HG03432 (cell line): ENCODE measurements at regions not wholly inside any gene's neighbourhood (a gene's known extent, or its start where the extent isn't known, plus 50 kb on each side); places are given as distances from the start of the nearest gene placed in this dataset.

Source experiments
- ATAC-seq: cut with Tn5 transposase; IDR thresholded peaks from one replicate; pipeline ENCODE4 v1.9.1; 2021; ENCODE audit warnings: mild to moderate bottlenecking, moderate library complexity; ENCODE audit not compliant: unreplicated experiment

- ATAC-seq, result no peak
These were observed 599.5 kb upstream of the PTGER4 start for GRCh38 chr5:40080191-40080590.

GRCh38 chr5:40078898-40079575 lies 600.7 kb upstream of the PTGER4 start:
- ATAC-seq, result no peak

GRCh38 chr5:40074826-40075225 lies 604.9 kb upstream of the PTGER4 start:
- ATAC-seq, result no peak

GRCh38 chr5:40073927-40074326 lies 605.8 kb upstream of the PTGER4 start:
- no peak for ATAC-seq

GRCh38 chr5:40071870-40072269 lies 607.8 kb upstream of the PTGER4 start:
- ATAC-seq, result no peak

- no peak for ATAC-seq
These were observed 613.1 kb upstream of the PTGER4 start for GRCh38 chr5:40066616-40067015.

- no peak for ATAC-seq
These were observed 626.9 kb upstream of the PTGER4 start for GRCh38 chr5:40052808-40053207.

GRCh38 chr5:40046792-40047191 lies 622.0 kb upstream of the DAB2 start:
- ATAC-seq, result no peak

GRCh38 chr5:40045429-40045828 lies 620.6 kb upstream of the DAB2 start:
- no peak for ATAC-seq

GRCh38 chr5:40043916-40044315 lies 619.1 kb upstream of the DAB2 start:
- no peak for ATAC-seq

GRCh38 chr5:40041452-40041851 lies 616.7 kb upstream of the DAB2 start:
- no peak for ATAC-seq

GRCh38 chr5:40037713-40038112 lies 612.9 kb upstream of the DAB2 start:
- no peak for ATAC-seq

- no peak for ATAC-seq
These were observed 609.7 kb upstream of the DAB2 start for GRCh38 chr5:40034441-40034840.

GRCh38 chr5:40033411-40033810 lies 608.6 kb upstream of the DAB2 start:
- ATAC-seq, result peak; percentile 96

- ATAC-seq, result no peak
These were observed 608.2 kb upstream of the DAB2 start for GRCh38 chr5:40033009-40033408.

GRCh38 chr5:40030661-40031060 lies 605.9 kb upstream of the DAB2 start:
- ATAC-seq, result no peak

GRCh38 chr5:40029711-40030495 lies 605.1 kb upstream of the DAB2 start:
- ATAC-seq, result no peak

- no peak for ATAC-seq
These were observed 602.6 kb upstream of the DAB2 start for GRCh38 chr5:40027400-40027799.

- ATAC-seq, result no peak
These were observed 600.8 kb upstream of the DAB2 start for GRCh38 chr5:40025586-40025985.

GRCh38 chr5:40022057-40022456 lies 597.3 kb upstream of the DAB2 start:
- no peak for ATAC-seq

- ATAC-seq, result no peak
These were observed 596.2 kb upstream of the DAB2 start for GRCh38 chr5:40021007-40021406.

- no peak for ATAC-seq
These were observed 593.1 kb upstream of the DAB2 start for GRCh38 chr5:40017918-40018317.

GRCh38 chr5:40017135-40017534 lies 592.4 kb upstream of the DAB2 start:
- ATAC-seq, result no peak
